Liver (tissue), 8 donors: ENCODE measurements at regions not wholly inside any gene's neighbourhood (a gene's known extent, or its start where the extent isn't known, plus 50 kb on each side); places are given as distances from the start of the nearest gene placed in this dataset.

Experiments used
- DNase-seq: peaks from one replicate; pipeline ENCODE4 v3.0.0-alpha.2; 2017; ENCODE audit warnings: low spot score
- H3K27ac ChIP-seq, 2 donors: one replicate each; pipeline ENCODE4 v1.7.0; 2013; ENCODE audit warnings: inconsistent platforms in 2 of 2, low read length in 2 of 2, control low read depth in 1 of 2, low read depth in 1 of 2, mild to moderate bottlenecking in 1 of 2
- H3K27me3 ChIP-seq, 4 donors: one replicate each; pipeline versions ENCODE4 v1.6.1 to v1.7.0; 2013; ENCODE audit warnings: low read length in 3 of 4, inconsistent platforms in 1 of 4, mild to moderate bottlenecking in 1 of 4, moderate library complexity in 1 of 4; ENCODE audit not compliant: control insufficient read depth in 4 of 4, insufficient read depth in 4 of 4
- H3K36me3 ChIP-seq, 4 donors: one replicate each; pipeline versions ENCODE4 v1.6.1 to v1.7.0; 2013; ENCODE audit warnings: low read length in 3 of 4, mild to moderate bottlenecking in 3 of 4, low read depth in 1 of 4, moderate library complexity in 1 of 4; ENCODE audit not compliant: control insufficient read depth in 4 of 4, insufficient read depth in 3 of 4
- H3K4me1 ChIP-seq, 4 donors: one replicate each; pipeline versions ENCODE4 v1.6.1 to v1.7.0; 2013; ENCODE audit warnings: low read length in 3 of 4, mild to moderate bottlenecking in 3 of 4, moderate library complexity in 1 of 4; ENCODE audit not compliant: control insufficient read depth in 4 of 4, insufficient read depth in 4 of 4
- H3K4me3 ChIP-seq, 3 donors: one replicate each; pipeline versions ENCODE4 v1.6.1 to v1.7.0; 2013; ENCODE audit warnings: low read length in 3 of 3, control low read depth in 1 of 3, low read depth in 1 of 3, mild to moderate bottlenecking in 1 of 3
- H3K9ac ChIP-seq, 2 donors: one replicate each; pipeline ENCODE4 v1.7.0; 2013; ENCODE audit warnings: low read length in 2 of 2, mild to moderate bottlenecking in 2 of 2, moderate library complexity in 2 of 2, control low read depth in 1 of 2, low read depth in 1 of 2
- H3K9me3 ChIP-seq, 4 donors: one replicate each; pipeline versions ENCODE4 v1.6.1 to v1.7.0; 2013; ENCODE audit warnings: low read length in 3 of 4; ENCODE audit not compliant: control insufficient read depth in 4 of 4
- EGR1 ChIP-seq, 2 donors: IDR thresholded peaks; 2 replicates each; pipeline ENCODE4 v1.6.1; 2016 to 2018; ENCODE audit warnings: antibody characterized with exemption in 2 of 2, low read depth in 2 of 2
- FOXA1 ChIP-seq: IDR thresholded peaks from 2 replicates; pipeline ENCODE4 v1.6.1; 2016; ENCODE audit warnings: antibody characterized with exemption
- FOXA2 ChIP-seq: IDR thresholded peaks from 2 replicates; pipeline ENCODE4 v1.6.1; 2016; ENCODE audit warnings: antibody characterized with exemption
- GABPA ChIP-seq, 2 donors: IDR thresholded peaks in 1 of 2; conservative IDR thresholded peaks in 1 of 2; 2 replicates each; pipeline ENCODE4 v1.6.1; 2016; ENCODE audit warnings: antibody characterized with exemption in 2 of 2, mild to moderate bottlenecking in 1 of 2, moderate library complexity in 1 of 2
- HNF4A ChIP-seq, 2 donors: conservative IDR thresholded peaks; 2 replicates each; pipeline ENCODE4 v1.6.1; 2016; ENCODE audit warnings: antibody characterized with exemption in 2 of 2, mild to moderate bottlenecking in 2 of 2
- HNF4G ChIP-seq: IDR thresholded peaks from 2 replicates; pipeline ENCODE4 v1.6.1; 2016; ENCODE audit warnings: antibody characterized with exemption
- JUND ChIP-seq, 2 donors: IDR thresholded peaks; 2 replicates each; pipeline ENCODE4 v1.6.1; 2016; ENCODE audit warnings: antibody characterized with exemption in 2 of 2
- NR2F2 ChIP-seq: IDR thresholded peaks from 2 replicates; pipeline ENCODE4 v1.6.1; 2016; ENCODE audit warnings: antibody characterized with exemption
- RAD21 ChIP-seq, 2 donors: IDR thresholded peaks; 2 replicates each; pipeline ENCODE4 v1.6.1; 2016; ENCODE audit warnings: antibody characterized with exemption in 2 of 2, mild to moderate bottlenecking in 2 of 2
- RXRA ChIP-seq, 2 donors: IDR thresholded peaks; 2 replicates each; pipeline ENCODE4 v1.6.1; 2017 to 2018; ENCODE audit warnings: antibody characterized with exemption in 2 of 2, mild to moderate bottlenecking in 1 of 2
- SP1 ChIP-seq: IDR thresholded peaks from 2 replicates; pipeline ENCODE4 v1.6.1; 2018; ENCODE audit warnings: antibody characterized with exemption, mild to moderate bottlenecking
- TAF1 ChIP-seq: conservative IDR thresholded peaks from 2 replicates; pipeline ENCODE4 v1.6.1; 2016; ENCODE audit warnings: antibody characterized with exemption, mild to moderate bottlenecking
- YY1 ChIP-seq: IDR thresholded peaks from 2 replicates; pipeline ENCODE4 v1.6.1; 2016; ENCODE audit warnings: antibody characterized with exemption, mild to moderate bottlenecking
- WGBS: extraction: QIAGEN DNeasy Blood & Tissue Kit; methylation state at CpG from one replicate; pipeline ENCODE4 v1.1.7; 2013; 5-methylcytosine and 5-hydroxymethylcytosine counted together
- TF ChIP-seq, protein P1 (sequence below): IDR thresholded peaks from 2 replicates; pipeline ENCODE4 v1.6.1; 2016; ENCODE audit warnings: antibody characterized with exemption
- TF ChIP-seq, protein P2 (sequence below): fragments of 150-350 bp; IDR thresholded peaks from 2 replicates; pipeline ENCODE4 v1.5.1; 2017; ENCODE audit warnings: improper control_type of control experiment, low read depth, low read length; ENCODE audit not compliant: missing input control
- TF ChIP-seq, protein P3 (sequence below): IDR thresholded peaks from 2 replicates; pipeline ENCODE4 v1.6.1; 2016; ENCODE audit warnings: antibody characterized with exemption, mild to moderate bottlenecking
- TF ChIP-seq, protein P4 (sequence below): IDR thresholded peaks from 2 replicates; pipeline ENCODE4 v1.6.1; 2016; ENCODE audit warnings: antibody characterized with exemption
- TF ChIP-seq, protein P5 (sequence below): IDR thresholded peaks from 2 replicates; pipeline ENCODE4 v1.6.1; 2016; ENCODE audit warnings: antibody characterized with exemption
- donor health status: healthy.
- donor health status: healthy.
- donor health status: healthy.
- donor health status: healthy.
- donor health status: healthy.

DNA sequence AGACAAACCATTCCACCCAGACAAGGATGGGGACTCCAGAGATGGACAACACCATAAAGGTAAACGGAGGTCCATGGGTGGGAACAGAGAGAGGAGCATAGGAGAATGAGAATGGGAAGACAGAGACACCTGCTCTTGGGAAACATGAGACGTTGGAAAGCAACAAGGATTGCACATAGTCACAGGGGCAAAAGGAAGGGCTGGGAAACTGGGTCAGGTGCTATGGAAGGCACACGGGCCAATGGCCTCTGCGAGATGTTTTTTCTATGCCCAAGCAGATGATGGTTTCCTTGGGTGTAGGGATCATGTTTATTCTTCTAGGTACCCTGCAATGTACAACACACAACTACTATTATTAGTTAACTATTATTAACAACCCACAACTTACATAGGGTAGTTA, 143.6 kb upstream of the AGAP1 start:
- H3K27me3 ChIP-seq: no peaks in the 10 kb centered on the region
- H3K4me1 ChIP-seq: no peaks in the 10 kb centered on the region
- DNase-seq: no peak
- H3K36me3 ChIP-seq: no peaks in the 10 kb centered on the region
- no peak overlapping the region for H3K27ac ChIP-seq
- no peak overlapping the region for H3K4me3 ChIP-seq
- H3K9ac ChIP-seq: no peak overlapping the region
- H3K9me3 ChIP-seq: no peaks in the 10 kb centered on the region
- WGBS: 85% methylated on average over 4 of the region's 4 CpGs
- no peak for TF ChIP-seq RXRA (IDR thresholded peaks at IDR 0.05)
- TF ChIP-seq EGR1 (IDR thresholded peaks at IDR 0.05; ENCODE audit: low read depth in 2 of 2): no peak
- TF ChIP-seq, protein P1, sequence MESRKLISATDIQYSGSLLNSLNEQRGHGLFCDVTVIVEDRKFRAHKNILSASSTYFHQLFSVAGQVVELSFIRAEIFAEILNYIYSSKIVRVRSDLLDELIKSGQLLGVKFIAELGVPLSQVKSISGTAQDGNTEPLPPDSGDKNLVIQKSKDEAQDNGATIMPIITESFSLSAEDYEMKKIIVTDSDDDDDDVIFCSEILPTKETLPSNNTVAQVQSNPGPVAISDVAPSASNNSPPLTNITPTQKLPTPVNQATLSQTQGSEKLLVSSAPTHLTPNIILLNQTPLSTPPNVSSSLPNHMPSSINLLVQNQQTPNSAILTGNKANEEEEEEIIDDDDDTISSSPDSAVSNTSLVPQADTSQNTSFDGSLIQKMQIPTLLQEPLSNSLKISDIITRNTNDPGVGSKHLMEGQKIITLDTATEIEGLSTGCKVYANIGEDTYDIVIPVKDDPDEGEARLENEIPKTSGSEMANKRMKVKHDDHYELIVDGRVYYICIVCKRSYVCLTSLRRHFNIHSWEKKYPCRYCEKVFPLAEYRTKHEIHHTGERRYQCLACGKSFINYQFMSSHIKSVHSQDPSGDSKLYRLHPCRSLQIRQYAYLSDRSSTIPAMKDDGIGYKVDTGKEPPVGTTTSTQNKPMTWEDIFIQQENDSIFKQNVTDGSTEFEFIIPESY: no peak

DNA sequence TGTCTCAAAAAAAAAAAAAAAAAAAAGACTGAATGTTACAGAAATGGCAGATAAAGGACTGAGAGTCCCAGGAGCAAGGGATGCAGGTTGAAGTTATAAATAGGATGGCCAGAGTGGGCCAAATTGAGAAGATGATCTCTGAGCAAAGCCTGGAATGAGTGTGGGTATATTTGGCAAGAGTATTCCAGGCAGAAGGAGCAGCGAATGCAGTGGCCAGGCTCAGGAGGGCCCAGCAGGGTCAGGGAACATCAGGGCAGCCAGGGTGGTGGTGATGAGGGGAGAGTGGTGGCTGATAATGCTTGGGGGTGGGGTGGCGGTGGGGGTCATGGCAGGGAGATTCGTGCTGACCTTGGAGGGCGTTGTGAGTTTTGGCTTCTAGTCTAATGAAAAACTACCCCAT, 141.3 kb upstream of the AGAP1 start:
- no peaks in the 10 kb centered on the region for H3K9me3 ChIP-seq
- H3K4me1 ChIP-seq: no peaks in the 10 kb centered on the region
- no peaks in the 10 kb centered on the region for H3K36me3 ChIP-seq
- no peak overlapping the region for H3K27ac ChIP-seq
- 75% methylated on average over 4 of the region's 4 CpGs for WGBS
- H3K4me3 ChIP-seq: no peak overlapping the region
- TF ChIP-seq, protein P1: no peak
- TF ChIP-seq TAF1: no peak
- TF ChIP-seq HNF4G: no peak
- TF ChIP-seq SP1: no peak
- TF ChIP-seq, protein P2, sequence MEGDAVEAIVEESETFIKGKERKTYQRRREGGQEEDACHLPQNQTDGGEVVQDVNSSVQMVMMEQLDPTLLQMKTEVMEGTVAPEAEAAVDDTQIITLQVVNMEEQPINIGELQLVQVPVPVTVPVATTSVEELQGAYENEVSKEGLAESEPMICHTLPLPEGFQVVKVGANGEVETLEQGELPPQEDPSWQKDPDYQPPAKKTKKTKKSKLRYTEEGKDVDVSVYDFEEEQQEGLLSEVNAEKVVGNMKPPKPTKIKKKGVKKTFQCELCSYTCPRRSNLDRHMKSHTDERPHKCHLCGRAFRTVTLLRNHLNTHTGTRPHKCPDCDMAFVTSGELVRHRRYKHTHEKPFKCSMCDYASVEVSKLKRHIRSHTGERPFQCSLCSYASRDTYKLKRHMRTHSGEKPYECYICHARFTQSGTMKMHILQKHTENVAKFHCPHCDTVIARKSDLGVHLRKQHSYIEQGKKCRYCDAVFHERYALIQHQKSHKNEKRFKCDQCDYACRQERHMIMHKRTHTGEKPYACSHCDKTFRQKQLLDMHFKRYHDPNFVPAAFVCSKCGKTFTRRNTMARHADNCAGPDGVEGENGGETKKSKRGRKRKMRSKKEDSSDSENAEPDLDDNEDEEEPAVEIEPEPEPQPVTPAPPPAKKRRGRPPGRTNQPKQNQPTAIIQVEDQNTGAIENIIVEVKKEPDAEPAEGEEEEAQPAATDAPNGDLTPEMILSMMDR: no peak
- TF ChIP-seq EGR1 (IDR thresholded peaks at IDR 0.05; ENCODE audit: low read depth in 2 of 2): no peak
- TF ChIP-seq YY1: no peak
- TF ChIP-seq RXRA (IDR thresholded peaks at IDR 0.05): no peak
- no peak for TF ChIP-seq HNF4A (conservative IDR thresholded peaks at IDR 0.05)
- TF ChIP-seq FOXA1: no peak
- TF ChIP-seq GABPA (IDR thresholded peaks at IDR 0.05 in 1 of 2, conservative IDR thresholded peaks at IDR 0.05 in 1 of 2): no peak
- TF ChIP-seq, protein P3, sequence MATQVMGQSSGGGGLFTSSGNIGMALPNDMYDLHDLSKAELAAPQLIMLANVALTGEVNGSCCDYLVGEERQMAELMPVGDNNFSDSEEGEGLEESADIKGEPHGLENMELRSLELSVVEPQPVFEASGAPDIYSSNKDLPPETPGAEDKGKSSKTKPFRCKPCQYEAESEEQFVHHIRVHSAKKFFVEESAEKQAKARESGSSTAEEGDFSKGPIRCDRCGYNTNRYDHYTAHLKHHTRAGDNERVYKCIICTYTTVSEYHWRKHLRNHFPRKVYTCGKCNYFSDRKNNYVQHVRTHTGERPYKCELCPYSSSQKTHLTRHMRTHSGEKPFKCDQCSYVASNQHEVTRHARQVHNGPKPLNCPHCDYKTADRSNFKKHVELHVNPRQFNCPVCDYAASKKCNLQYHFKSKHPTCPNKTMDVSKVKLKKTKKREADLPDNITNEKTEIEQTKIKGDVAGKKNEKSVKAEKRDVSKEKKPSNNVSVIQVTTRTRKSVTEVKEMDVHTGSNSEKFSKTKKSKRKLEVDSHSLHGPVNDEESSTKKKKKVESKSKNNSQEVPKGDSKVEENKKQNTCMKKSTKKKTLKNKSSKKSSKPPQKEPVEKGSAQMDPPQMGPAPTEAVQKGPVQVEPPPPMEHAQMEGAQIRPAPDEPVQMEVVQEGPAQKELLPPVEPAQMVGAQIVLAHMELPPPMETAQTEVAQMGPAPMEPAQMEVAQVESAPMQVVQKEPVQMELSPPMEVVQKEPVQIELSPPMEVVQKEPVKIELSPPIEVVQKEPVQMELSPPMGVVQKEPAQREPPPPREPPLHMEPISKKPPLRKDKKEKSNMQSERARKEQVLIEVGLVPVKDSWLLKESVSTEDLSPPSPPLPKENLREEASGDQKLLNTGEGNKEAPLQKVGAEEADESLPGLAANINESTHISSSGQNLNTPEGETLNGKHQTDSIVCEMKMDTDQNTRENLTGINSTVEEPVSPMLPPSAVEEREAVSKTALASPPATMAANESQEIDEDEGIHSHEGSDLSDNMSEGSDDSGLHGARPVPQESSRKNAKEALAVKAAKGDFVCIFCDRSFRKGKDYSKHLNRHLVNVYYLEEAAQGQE: no peak
- no peak for TF ChIP-seq RAD21 (IDR thresholded peaks at IDR 0.05)
- TF ChIP-seq NR2F2: no peak
- TF ChIP-seq JUND (IDR thresholded peaks at IDR 0.05): no peak
- TF ChIP-seq, protein P4, sequence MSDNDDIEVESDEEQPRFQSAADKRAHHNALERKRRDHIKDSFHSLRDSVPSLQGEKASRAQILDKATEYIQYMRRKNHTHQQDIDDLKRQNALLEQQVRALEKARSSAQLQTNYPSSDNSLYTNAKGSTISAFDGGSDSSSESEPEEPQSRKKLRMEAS: no peak
- TF ChIP-seq, protein P5, sequence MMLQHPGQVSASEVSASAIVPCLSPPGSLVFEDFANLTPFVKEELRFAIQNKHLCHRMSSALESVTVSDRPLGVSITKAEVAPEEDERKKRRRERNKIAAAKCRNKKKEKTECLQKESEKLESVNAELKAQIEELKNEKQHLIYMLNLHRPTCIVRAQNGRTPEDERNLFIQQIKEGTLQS: no peak
- TF ChIP-seq FOXA2: no peak
- no peaks in the 10 kb centered on the region for H3K27me3 ChIP-seq
- DNase-seq: no peak
- H3K9ac ChIP-seq: no peak overlapping the region
